Transverse colon (tissue), 3 donors: ENCODE measurements at regions not wholly inside any gene's neighbourhood (a gene's known extent, or its start where the extent isn't known, plus 50 kb on each side); places are given as distances from the start of the nearest gene placed in this dataset.
"Not testable (repeated sequence)": the region's sequence is repeated elsewhere in the genome, so short reads cannot be mapped to it uniquely, and the experiment has no call there.

Source experiments
- CTCF ChIP-seq, 5 experiments: fragments of 200-600 bp in 3 of 5; fragments of 450-650 bp in 2 of 5; sonication (generic) in 3 of 5; IDR thresholded peaks; 1 replicate in 2 of 5; 2 replicates in 3 of 5; pipeline ENCODE4 v1.5.1; 2016 to 2017; ENCODE audit warnings: antibody characterized with exemption in 5 of 5, inconsistent platforms in 3 of 5, mild to moderate bottlenecking in 2 of 5, moderate library complexity in 1 of 5
- POLR2A ChIP-seq: fragments of 450-650 bp; IDR thresholded peaks from one replicate; pipeline ENCODE4 v1.6.1; 2016; ENCODE audit warnings: antibody characterized with exemption, mild to moderate bottlenecking, moderate library complexity

- not testable (repeated sequence) for TF ChIP-seq CTCF (IDR thresholded peaks at IDR 0.05); POLR2A
Observed at GRCh38 chr2:33906129-33906528, 307.0 kb upstream of the FAM98A start.
